ENCODE measurements at regions not wholly inside any gene's neighbourhood (a gene's known extent, or its start where the extent isn't known, plus 50 kb on each side); places are given as distances from the start of the nearest gene placed in this dataset.
A peak's percentile ranks its signal among the peaks of the same experiment; 100 is the strongest.
"Not testable (repeated sequence)": the region's sequence is repeated elsewhere in the genome, so short reads cannot be mapped to it uniquely, and the experiment has no call there.

GRCh38 chr4:60840020-60840419 is 360.1 kb upstream of the ADGRL3 start:
- no peak for DNase-seq

GRCh38 chr4:60846678-60847077 is 353.4 kb upstream of the ADGRL3 start:
- no peak for DNase-seq

DNA sequence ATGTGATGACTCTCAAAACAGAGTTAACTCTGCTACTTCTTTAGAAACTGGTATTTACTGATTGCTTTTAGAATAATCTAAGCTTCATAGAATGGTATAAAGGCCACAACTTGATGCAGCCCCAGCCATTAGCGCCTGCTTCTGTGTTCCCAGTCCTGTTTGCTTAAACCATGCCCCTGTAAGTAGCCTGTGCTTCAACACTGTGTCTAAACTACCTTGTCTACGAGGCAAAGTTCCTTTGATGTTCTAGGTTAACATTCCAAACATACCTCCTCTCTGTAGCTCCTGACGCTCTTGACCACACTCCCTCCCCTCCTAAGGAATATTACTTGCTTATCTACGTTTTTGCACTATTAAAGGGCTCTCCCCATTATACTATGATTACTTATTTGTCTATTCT is 352.5 kb upstream of the ADGRL3 start:
- DNase-seq: no peak

DNA sequence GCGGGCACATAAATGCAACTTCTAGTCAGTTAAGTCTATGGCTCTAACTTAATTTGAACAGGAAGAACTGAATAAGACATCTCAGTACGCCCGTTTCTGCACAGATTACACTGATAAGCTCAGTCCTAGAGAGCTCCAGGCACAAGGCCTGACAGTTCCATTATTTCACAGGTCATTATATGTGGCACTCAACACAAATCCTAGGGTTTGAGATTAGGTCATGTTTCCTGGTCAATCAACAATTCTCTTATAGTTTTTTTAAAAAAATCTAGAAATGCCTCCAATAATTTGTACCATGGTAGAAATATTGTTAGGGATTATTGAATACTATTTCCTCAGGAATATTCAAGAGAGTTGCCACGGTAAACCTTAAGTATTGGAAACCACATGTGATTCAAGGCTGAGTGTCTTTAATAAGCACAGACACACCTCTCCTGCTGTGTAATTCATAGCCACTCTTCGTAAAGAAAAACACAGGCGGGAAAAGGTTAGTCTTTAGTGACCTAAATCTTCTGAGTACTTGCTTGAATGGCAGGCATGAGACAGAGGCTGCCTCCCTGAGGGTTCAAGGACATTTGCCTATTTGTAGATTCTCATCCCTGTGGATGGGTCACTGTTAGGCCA is 342.9 kb upstream of the ADGRL3 start:
- no peak for DNase-seq

GRCh38 chr4:60863442-60863841 is 336.7 kb upstream of the ADGRL3 start:
- DNase-seq: no peak

DNA sequence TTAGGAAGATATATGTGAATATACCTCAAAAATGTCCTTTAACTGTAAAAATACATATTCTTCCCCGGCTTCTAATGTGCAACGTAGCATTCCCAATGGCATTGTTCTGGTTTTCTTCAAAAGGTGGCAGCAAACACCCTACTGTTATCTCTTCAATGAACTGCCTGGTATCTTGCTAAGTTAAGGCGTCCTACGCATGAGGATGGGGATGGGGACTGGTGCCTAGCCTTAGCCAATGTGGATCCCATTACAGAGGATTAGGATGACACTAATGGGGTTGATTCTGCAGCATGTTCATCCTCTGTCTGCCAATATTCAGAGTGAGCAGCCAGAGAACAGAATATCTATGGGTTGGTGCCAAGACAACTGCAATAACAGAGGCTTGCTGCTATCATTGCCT is 334.9 kb upstream of the ADGRL3 start:
- DNase-seq: peak; percentile 66

DNA sequence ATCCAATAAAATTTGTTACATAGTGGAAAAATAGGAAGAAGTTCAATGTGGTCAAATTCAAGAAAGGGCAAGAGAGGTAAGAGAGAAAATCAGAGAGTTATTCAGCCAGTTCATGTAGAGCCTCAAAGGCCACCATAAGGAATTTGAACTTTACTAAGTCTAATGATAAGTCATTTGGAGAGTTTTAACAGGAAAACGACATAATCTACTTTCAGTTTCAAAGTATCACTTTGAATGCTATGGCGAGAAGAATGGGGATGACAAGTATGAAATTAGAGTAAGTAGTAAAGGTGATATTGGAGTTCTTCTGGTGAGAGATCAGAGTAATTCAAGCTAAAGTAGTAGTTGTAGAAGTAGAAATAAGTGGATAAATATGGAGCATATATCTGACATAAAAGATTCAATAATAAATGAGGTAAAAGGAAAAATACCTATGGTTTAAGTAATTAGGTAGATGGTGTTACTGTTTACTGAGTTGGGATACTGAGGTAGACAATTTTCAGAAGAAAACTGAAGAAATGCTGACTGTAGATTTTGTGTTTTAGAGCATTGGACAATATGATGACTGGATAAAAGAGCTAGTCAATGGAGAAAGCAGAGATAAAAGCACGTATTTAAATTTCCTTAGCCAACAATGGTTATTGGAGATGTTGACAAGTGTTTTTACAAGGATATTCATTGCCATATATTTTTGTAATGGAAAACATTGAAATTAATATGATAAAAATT is 331.7 kb upstream of the ADGRL3 start:
- peak; percentile 45 for DNase-seq

GRCh38 chr4:60879135-60879701 is 320.9 kb upstream of the ADGRL3 start:
- no peak for DNase-seq

GRCh38 chr4:60884587-60884986 is 315.5 kb upstream of the ADGRL3 start:
- peak; percentile 62 for DNase-seq

DNA sequence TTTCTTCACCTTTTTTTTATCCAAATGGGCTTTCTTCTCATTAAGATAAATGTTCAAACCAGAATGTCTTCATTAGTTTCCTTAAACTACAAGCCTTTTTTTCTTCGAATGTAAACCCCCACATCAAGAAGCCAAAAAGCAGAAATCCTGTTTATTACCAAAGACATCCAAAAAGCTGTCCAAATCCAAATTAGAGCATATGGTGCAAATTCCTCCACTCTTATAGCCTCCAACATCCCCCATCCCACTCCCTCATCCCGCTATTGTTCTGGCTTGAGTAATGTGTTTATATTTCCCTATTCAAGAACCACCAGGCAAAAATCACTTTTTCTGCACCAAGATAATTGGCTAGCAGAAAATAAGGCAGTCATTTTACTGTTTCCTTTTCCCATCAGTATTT is 315.1 kb upstream of the ADGRL3 start:
- no peak for DNase-seq

DNA sequence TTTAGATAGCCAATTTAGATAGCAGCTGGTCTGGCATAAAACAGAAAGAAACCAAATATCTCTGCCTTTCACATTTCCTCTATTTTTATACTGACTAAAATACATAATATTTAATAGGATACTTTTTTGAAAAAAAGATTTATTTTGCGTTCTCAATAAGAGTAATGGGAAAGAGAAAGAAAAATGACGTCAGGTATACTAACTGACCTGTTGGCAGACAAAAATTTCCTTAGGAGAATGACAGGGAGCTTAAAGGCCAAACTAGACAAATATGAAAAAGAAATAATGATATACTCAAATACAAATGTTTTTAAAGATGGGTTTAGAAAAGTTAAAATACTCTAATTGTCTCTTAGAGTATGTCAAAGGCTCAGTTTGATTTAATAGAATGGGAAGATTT is 309.4 kb upstream of the ADGRL3 start:
- DNase-seq: no peak

- DNase-seq: no peak
Observed at GRCh38 chr4:60891947-60892346, 308.2 kb upstream of the ADGRL3 start.

DNA sequence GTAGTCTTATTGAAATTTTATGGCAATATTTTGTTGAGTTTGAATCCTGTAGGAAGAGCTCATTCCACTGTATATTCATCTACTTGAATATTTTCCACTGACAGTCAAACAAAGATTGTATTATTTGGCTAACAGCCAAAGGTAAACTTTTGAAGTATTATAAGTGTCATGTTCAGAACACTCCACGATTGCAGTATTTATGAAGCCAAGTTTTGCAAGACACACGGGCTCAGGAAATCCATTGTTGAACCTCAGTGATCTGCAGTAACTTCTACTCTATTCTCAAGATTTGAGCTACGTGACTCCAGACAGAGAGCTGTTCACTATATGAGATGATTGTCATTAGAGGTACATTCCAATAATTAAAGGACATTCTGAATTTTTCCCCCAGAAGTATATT is 302.7 kb upstream of the ADGRL3 start:
- no peak for DNase-seq

DNA sequence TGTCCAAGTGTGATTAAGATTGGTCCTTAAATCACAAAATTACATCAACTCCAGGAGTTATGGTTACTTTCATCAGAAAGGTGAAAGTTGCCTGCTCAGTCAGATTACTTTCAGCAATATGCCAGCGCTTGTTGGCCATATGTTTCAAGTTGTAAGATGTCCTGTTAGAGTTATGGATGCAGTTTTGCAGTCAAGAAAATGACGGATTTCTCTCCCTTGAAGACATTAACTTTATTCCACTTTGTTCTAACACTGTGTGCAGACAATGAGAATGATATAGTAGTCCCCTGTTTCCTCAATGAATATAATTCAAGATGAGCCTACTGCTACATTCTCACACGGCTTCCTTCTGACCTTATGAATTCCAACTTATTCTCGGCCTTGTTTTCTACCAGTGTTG is 295.0 kb upstream of the ADGRL3 start:
- no peak for DNase-seq

DNA sequence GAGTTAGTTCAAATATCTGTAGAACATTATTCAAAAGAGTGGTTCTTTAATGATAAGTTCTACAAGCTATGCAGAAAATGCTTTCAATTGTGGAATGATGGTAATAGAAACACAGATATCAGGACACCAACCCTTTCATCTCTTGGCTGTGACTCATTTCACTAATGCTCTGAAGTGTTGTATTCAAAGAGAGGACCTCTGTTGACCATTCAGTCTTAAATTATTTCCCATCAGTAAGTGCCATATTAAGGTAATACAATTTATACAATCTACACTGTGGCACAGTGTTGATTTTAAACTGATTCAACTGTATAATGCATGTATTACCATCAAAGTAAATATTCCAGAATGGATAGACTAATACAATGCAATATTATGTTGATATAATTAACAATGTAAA is 289.0 kb upstream of the ADGRL3 start:
- DNase-seq: no peak

DNA sequence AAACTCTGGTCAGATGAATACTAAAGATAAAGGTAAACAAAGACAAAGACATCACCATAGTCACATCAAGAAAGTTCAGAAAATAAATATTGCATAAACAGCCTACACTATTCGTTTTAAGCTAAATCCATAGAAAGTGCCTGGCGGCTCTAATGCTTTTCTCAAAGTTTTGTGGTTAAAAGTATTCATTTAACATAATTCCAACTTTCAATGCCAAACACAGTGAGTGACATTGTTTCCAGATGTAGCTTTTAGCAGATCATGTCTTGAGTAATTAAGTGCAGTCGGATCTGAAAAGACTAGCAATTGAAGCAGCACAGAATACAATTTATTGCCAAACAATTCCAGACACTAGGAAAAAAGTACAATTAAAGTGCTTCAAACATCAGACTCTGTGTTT is 287.1 kb upstream of the ADGRL3 start:
- DNase-seq: no peak

- DNase-seq: no peak
Observed at GRCh38 chr4:60913671-60914070, 286.5 kb upstream of the ADGRL3 start.

- DNase-seq: not testable (repeated sequence)
Observed at GRCh38 chr4:60921735-60922134, 278.4 kb upstream of the ADGRL3 start.

GRCh38 chr4:60923075-60923474 is 277.1 kb upstream of the ADGRL3 start:
- no peak for DNase-seq

DNA sequence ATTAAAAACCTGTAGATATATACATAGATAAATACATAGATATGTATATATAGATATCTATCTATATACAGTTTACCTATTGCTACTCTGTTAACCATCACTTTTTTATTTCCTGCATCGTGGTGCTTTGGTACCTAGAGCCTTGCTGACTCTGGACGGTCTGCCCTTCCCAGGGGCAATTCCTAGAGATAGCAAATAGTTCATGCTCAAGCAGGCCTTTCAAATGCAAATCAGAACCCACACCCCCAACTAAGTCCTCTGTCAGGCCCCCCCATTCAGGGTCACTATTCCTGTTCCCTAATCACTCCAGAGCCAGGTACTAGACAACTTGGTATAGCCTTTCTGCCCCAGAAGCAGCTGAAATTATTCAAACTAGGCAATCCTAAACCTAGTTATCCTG is 273.5 kb upstream of the ADGRL3 start:
- no peak for DNase-seq

- DNase-seq: no peak
Observed at GRCh38 chr4:60930866-60931265, 269.3 kb upstream of the ADGRL3 start.

GRCh38 chr4:60934566-60935295 is 265.4 kb upstream of the ADGRL3 start:
- DNase-seq: no peak

DNA sequence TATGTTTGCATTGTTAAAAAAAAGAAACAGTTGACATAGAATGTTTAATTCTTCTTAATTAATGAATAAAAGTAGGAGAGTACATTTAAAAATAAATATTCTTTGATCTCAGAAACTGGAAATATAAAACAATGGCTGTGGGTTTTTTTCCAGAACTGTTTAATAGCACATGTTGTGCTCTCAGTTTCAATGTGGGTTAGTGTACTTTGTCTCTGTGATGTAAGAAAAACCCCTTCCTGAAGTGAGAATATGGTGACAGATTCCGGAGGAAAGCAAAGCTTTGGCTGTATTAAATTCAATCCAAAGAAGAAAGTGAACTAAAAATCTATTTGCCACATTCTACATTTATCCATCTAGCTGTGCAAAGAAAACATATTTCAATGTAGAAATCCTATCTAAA is 261.9 kb upstream of the ADGRL3 start:
- no peak for DNase-seq

GRCh38 chr4:60938621-60939020 is 261.5 kb upstream of the ADGRL3 start:
- no peak for DNase-seq

Measured in OCI-M1 (cell line).